ENCODE measurements at regions not wholly inside any gene's neighbourhood (a gene's known extent, or its start where the extent isn't known, plus 50 kb on each side); places are given as distances from the start of the nearest gene placed in this dataset.

- TF ChIP-seq CTCF (IDR thresholded peaks at IDR 0.05) (no peak), POLR2A (IDR thresholded peaks at IDR 0.05) (no peak)
These were observed 104.7 kb upstream of the PCDH15 start for GRCh38 chr10:54905578-54906192.

All from tibial nerve (tissue), 3 donors.